ENCODE measurements at regions not wholly inside any gene's neighbourhood (a gene's known extent, or its start where the extent isn't known, plus 50 kb on each side); places are given as distances from the start of the nearest gene placed in this dataset.

GRCh38 chr21:15283138-15283537 lies 218.3 kb upstream of the NRIP1 start:
- Histone ChIP-seq H3K36me3 (no peaks in the 10 kb centered on the region), H3K27me3 (no peaks in the 10 kb centered on the region), H3K9me3 (no peaks in the 10 kb centered on the region), H3K27ac (no peak overlapping the region), H3K4me3 (no peak overlapping the region), H3K4me1 (no peaks in the 10 kb centered on the region)
- TF ChIP-seq CTCF (IDR thresholded peaks at IDR 0.05) (no peak), POLR2AphosphoS5 (IDR thresholded peaks at IDR 0.05) (no peak), EP300 (IDR thresholded peaks at IDR 0.05) (no peak), POLR2A (IDR thresholded peaks at IDR 0.05) (no peak)
- DNase-seq: no peak
- ATAC-seq (ENCODE audit: low FRiP score in 2 of 2): no peak

GRCh38 chr21:15283789-15284188 lies 219.0 kb upstream of the NRIP1 start:
- WGBS, 2 donors: 46 to 71% methylated on average over 2 of the region's 2 CpGs
- H3K27ac ChIP-seq: no peak overlapping the region
- ATAC-seq (ENCODE audit: low FRiP score in 2 of 2): no peak
- H3K4me1 ChIP-seq: no peaks in the 10 kb centered on the region
- no peaks in the 10 kb centered on the region for H3K9me3 ChIP-seq
- no peak overlapping the region for H3K4me3 ChIP-seq
- H3K36me3 ChIP-seq: no peaks in the 10 kb centered on the region
- no peak for DNase-seq
- H3K27me3 ChIP-seq: no peaks in the 10 kb centered on the region
- no peak for TF ChIP-seq EP300 (IDR thresholded peaks at IDR 0.05)
- no peak for TF ChIP-seq POLR2AphosphoS5 (IDR thresholded peaks at IDR 0.05)
- TF ChIP-seq POLR2A (IDR thresholded peaks at IDR 0.05): no peak
- no peak for TF ChIP-seq CTCF (IDR thresholded peaks at IDR 0.05)

- Histone ChIP-seq H3K36me3 (no peaks in the 10 kb centered on the region), H3K27me3 (no peaks in the 10 kb centered on the region), H3K9me3 (no peaks in the 10 kb centered on the region), H3K27ac (no peak overlapping the region), H3K4me3 (no peak overlapping the region), H3K4me1 (no peaks in the 10 kb centered on the region)
- TF ChIP-seq CTCF (IDR thresholded peaks at IDR 0.05) (no peak), EP300 (IDR thresholded peaks at IDR 0.05) (no peak), POLR2A (IDR thresholded peaks at IDR 0.05) (no peak), POLR2AphosphoS5 (IDR thresholded peaks at IDR 0.05) (no peak)
- WGBS, 2 donors: 87 to 93% methylated on average over 4 of the region's 4 CpGs
- no peak for ATAC-seq (ENCODE audit: low FRiP score in 2 of 2)
- no peak for DNase-seq
These were observed 220.8 kb upstream of the NRIP1 start for GRCh38 chr21:15285556-15285955.

- Histone ChIP-seq H3K27me3 (no peaks in the 10 kb centered on the region), H3K36me3 (no peaks in the 10 kb centered on the region), H3K9me3 (no peaks in the 10 kb centered on the region), H3K4me1 (no peaks in the 10 kb centered on the region), H3K4me3 (no peak overlapping the region), H3K27ac (no peak overlapping the region)
- WGBS, 2 donors: 89 to 98% methylated on average over 11 to 13 of the region's 13 CpGs
- peak in 1 of 2 donors; percentile 25 for ATAC-seq (ENCODE audit: low FRiP score in 2 of 2)
- peak in 1 of 2 donors; percentile 64 for DNase-seq
- no peak for TF ChIP-seq EP300 (IDR thresholded peaks at IDR 0.05)
- no peak for TF ChIP-seq POLR2A (IDR thresholded peaks at IDR 0.05)
- no peak for TF ChIP-seq CTCF (IDR thresholded peaks at IDR 0.05)
- no peak for TF ChIP-seq POLR2AphosphoS5 (IDR thresholded peaks at IDR 0.05)
These were observed 224.4 kb upstream of the NRIP1 start for GRCh38 chr21:15289246-15289645.
